ENCODE measurements at regions not wholly inside any gene's neighbourhood (a gene's known extent, or its start where the extent isn't known, plus 50 kb on each side); places are given as distances from the start of the nearest gene placed in this dataset.
"Not testable (repeated sequence)": the region's sequence is repeated elsewhere in the genome, so short reads cannot be mapped to it uniquely, and the experiment has no call there.

DNA sequence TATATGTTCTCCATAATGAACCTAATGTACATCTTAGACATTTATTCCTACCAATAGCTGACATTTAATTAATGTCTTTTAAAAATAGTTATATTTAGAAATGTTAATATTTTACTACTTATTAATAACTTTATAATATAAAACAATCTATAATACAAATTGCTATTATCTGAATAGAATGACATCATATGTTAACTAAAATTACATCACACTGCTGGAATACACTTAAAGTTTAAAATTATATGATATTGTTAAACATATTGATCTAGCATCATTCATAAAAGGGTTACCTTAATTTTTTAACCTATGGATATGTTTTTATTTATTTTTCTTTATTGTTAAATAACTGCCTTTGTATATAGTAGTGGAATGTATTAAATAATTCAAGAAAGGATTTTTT, 660.2 kb upstream of the ADGRB3 start:
- no peak overlapping the region for H3K4me3 ChIP-seq (ENCODE audit: low read length)
- no peaks in the 10 kb centered on the region for H3K36me3 ChIP-seq (ENCODE audit: insufficient read depth, low read length)
- no peaks in the 10 kb centered on the region for H3K27me3 ChIP-seq (ENCODE audit: insufficient read depth, low read length)
- H2AFZ ChIP-seq (ENCODE audit: low read depth, low read length): no peak overlapping the region
- H3K4me1 ChIP-seq (ENCODE audit: insufficient read depth, low read length): no peaks in the 10 kb centered on the region
- H3K9me3 ChIP-seq (ENCODE audit: low read length): no peaks in the 10 kb centered on the region

- no peaks in the 10 kb centered on the region for H3K4me1 ChIP-seq (ENCODE audit: insufficient read depth, low read length)
- no peak overlapping the region for H2AFZ ChIP-seq (ENCODE audit: low read depth, low read length)
- H3K4me3 ChIP-seq (ENCODE audit: low read length): no peak overlapping the region
- H3K36me3 ChIP-seq (ENCODE audit: insufficient read depth, low read length): no peaks in the 10 kb centered on the region
- H3K27me3 ChIP-seq (ENCODE audit: insufficient read depth, low read length): no peaks in the 10 kb centered on the region
- no peaks in the 10 kb centered on the region for H3K9me3 ChIP-seq (ENCODE audit: low read length)
Observed at GRCh38 chr6:67971812-67972211, 663.3 kb upstream of the ADGRB3 start.

DNA sequence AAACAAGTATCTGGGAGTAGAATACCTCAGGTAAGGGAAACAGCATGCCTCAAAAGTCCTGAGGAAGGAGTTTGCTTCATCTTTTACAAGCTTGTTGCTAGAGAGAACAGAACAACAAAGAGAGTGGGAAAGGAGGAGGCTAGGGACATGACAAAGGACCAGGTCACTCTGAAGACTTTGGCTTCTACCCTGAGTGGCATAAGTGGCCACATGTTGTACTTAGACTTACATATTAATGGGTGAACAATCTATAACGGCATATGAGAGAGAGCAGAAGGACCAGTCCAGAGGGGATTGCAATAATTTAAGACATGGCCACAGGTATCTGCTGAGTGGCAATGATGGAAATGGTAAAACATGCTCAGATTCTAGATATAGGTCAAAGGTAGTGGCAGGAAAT, 668.3 kb upstream of the ADGRB3 start:
- no peak overlapping the region for H3K4me3 ChIP-seq (ENCODE audit: low read length)
- no peaks in the 10 kb centered on the region for H3K36me3 ChIP-seq (ENCODE audit: insufficient read depth, low read length)
- H2AFZ ChIP-seq (ENCODE audit: low read depth, low read length): no peak overlapping the region
- no peaks in the 10 kb centered on the region for H3K27me3 ChIP-seq (ENCODE audit: insufficient read depth, low read length)
- H3K9me3 ChIP-seq (ENCODE audit: low read length): no peaks in the 10 kb centered on the region
- H3K4me1 ChIP-seq (ENCODE audit: insufficient read depth, low read length): no peaks in the 10 kb centered on the region

DNA sequence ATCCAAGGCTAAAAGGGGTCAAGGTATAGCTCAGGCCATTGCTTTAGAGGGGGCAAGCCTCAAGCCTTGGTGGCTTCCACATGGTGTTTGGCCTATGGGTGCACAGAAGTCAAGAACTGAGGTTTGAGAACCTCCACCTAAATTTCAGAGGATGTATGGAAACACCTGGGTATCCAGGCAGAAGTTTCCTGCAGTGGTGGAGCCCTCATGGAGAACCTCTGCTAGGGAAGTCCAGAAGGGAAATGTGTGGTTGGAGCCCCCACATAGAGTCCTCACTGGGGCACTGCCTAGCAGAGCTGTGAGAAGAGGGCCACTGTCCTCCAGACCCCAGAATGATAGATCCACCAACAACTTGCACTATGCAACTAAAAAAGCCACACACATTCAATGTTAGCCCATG, 678.7 kb upstream of the ADGRB3 start:
- Histone ChIP-seq H2AFZ (ENCODE audit: low read depth, low read length) (no peak overlapping the region), H3K4me1 (ENCODE audit: insufficient read depth, low read length) (no peaks in the 10 kb centered on the region), H3K9me3 (ENCODE audit: low read length) (peaks cover 1% of the 10 kb centered on the region), H3K27me3 (ENCODE audit: insufficient read depth, low read length) (no peaks in the 10 kb centered on the region), H3K36me3 (ENCODE audit: insufficient read depth, low read length) (no peaks in the 10 kb centered on the region), H3K4me3 (ENCODE audit: low read length) (no peak overlapping the region)

DNA sequence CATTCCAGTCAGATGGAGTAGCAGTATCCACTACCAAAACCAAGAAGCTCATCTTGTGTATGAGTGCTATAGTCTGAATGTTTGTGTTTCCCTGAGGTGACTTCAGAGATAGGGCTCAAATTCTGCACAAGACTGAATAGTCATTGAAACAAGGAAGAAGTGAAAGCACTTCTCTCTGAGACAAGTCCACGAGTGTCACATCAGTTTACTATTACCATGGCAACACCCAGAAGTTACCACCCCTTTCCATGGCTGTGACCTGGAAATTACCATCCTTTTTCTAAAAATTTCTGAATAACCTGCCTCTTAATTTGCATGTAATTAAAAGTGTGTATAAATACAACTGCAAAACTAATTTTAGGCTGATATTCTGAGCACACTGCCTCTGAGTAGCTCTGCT, 682.1 kb upstream of the ADGRB3 start:
- H3K4me1 ChIP-seq (ENCODE audit: insufficient read depth, low read length): no peaks in the 10 kb centered on the region
- no peaks in the 10 kb centered on the region for H3K27me3 ChIP-seq (ENCODE audit: insufficient read depth, low read length)
- no peaks in the 10 kb centered on the region for H3K36me3 ChIP-seq (ENCODE audit: insufficient read depth, low read length)
- no peak overlapping the region for H3K4me3 ChIP-seq (ENCODE audit: low read length)
- peaks cover 1% of the 10 kb centered on the region for H3K9me3 ChIP-seq (ENCODE audit: low read length)
- no peak overlapping the region for H2AFZ ChIP-seq (ENCODE audit: low read depth, low read length)

- Histone ChIP-seq H2AFZ (ENCODE audit: low read depth, low read length) (no peak overlapping the region), H3K9me3 (ENCODE audit: low read length) (peaks cover 1% of the 10 kb centered on the region), H3K27me3 (ENCODE audit: insufficient read depth, low read length) (no peaks in the 10 kb centered on the region), H3K4me3 (ENCODE audit: low read length) (no peak overlapping the region), H3K4me1 (ENCODE audit: insufficient read depth, low read length) (no peaks in the 10 kb centered on the region), H3K36me3 (ENCODE audit: insufficient read depth, low read length) (no peaks in the 10 kb centered on the region)
Observed at GRCh38 chr6:67952121-67952520, 683.0 kb upstream of the ADGRB3 start.

GRCh38 chr6:67947762-67948161, 687.3 kb upstream of the ADGRB3 start:
- H2AFZ ChIP-seq (ENCODE audit: low read depth, low read length); H3K4me3 ChIP-seq (ENCODE audit: low read length); H3K9me3 ChIP-seq (ENCODE audit: low read length); H3K4me1 ChIP-seq (ENCODE audit: insufficient read depth, low read length); H3K36me3 ChIP-seq (ENCODE audit: insufficient read depth, low read length); H3K27me3 ChIP-seq (ENCODE audit: insufficient read depth, low read length): not testable (repeated sequence)

DNA sequence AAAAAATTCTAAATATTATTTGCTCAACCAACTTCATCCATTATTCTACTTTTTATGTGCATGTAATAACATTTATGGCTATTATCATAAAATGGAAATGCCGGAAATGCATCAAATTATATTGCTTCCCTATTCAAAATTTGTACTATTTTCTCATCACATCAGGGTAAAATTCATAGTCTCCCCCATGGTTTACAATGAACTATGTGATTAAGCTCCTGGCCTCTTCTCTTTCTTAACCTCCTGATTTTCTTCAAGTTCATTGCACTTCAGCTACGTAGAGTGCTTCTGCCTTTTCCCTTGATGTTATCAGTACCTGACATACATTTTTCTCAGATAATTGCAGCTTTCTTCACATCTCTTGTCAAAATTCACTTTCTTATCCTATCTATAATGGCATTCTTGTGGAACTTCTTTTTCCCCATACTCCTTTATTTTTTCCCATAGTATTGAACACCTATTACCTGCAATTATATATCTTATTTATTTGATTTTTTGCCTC, 699.1 kb upstream of the ADGRB3 start:
- Histone ChIP-seq H3K4me1 (ENCODE audit: insufficient read depth, low read length) (no peaks in the 10 kb centered on the region), H3K4me3 (ENCODE audit: low read length) (no peak overlapping the region), H3K27me3 (ENCODE audit: insufficient read depth, low read length) (no peaks in the 10 kb centered on the region), H3K36me3 (ENCODE audit: insufficient read depth, low read length) (no peaks in the 10 kb centered on the region), H3K9me3 (ENCODE audit: low read length) (no peaks in the 10 kb centered on the region), H2AFZ (ENCODE audit: low read depth, low read length) (no peak overlapping the region)

DNA sequence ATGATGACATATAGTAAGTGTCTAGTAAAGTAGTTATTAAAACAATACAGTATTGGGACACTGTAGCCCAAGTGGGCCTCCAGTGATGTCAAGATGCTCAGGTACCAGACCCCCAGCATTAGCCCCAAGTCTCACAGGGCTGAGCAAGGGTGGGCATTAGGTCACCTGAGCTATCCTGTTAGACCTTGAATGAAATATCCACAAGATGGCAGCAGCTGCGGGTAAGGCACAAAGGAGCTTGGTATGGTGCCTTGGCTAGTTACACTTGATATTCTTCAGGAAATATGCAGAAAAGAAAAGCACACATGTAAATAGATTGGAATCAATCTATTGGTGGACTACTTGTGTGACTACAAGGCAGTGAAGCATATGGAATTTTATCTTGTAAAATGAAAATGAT, 701.8 kb upstream of the ADGRB3 start:
- H3K4me3 ChIP-seq (ENCODE audit: low read length): no peak overlapping the region
- no peaks in the 10 kb centered on the region for H3K4me1 ChIP-seq (ENCODE audit: insufficient read depth, low read length)
- no peaks in the 10 kb centered on the region for H3K36me3 ChIP-seq (ENCODE audit: insufficient read depth, low read length)
- no peaks in the 10 kb centered on the region for H3K27me3 ChIP-seq (ENCODE audit: insufficient read depth, low read length)
- no peaks in the 10 kb centered on the region for H3K9me3 ChIP-seq (ENCODE audit: low read length)
- no peak overlapping the region for H2AFZ ChIP-seq (ENCODE audit: low read depth, low read length)

DNA sequence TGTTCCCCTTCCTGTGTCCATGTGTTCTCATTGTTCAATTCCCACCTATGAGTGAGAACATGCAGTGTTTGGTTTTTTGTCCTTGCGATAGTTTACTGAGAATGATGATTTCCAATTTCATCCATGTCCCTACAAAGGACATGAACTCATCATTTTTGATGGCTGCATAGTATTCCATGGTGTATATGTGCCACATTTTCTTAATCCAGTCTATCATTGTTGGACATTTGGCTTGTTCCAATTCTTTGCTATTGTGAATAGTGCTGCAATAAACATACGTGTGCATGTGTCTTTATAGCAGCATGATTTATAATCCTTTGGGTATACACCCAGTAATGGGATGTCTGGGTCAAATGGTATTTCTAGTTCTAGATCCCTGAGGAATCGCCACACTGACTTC, 712.5 kb upstream of the ADGRB3 start:
- H2AFZ ChIP-seq (ENCODE audit: low read depth, low read length); H3K9me3 ChIP-seq (ENCODE audit: low read length); H3K27me3 ChIP-seq (ENCODE audit: insufficient read depth, low read length); H3K36me3 ChIP-seq (ENCODE audit: insufficient read depth, low read length); H3K4me3 ChIP-seq (ENCODE audit: low read length); H3K4me1 ChIP-seq (ENCODE audit: insufficient read depth, low read length): not testable (repeated sequence)

- not testable (repeated sequence) for H3K27me3 ChIP-seq (ENCODE audit: insufficient read depth, low read length); H2AFZ ChIP-seq (ENCODE audit: low read depth, low read length); H3K36me3 ChIP-seq (ENCODE audit: insufficient read depth, low read length); H3K4me3 ChIP-seq (ENCODE audit: low read length); H3K9me3 ChIP-seq (ENCODE audit: low read length); H3K4me1 ChIP-seq (ENCODE audit: insufficient read depth, low read length)
Observed at GRCh38 chr6:67920040-67920439, 715.0 kb upstream of the ADGRB3 start.

GRCh38 chr6:67916399-67916798, 718.7 kb upstream of the ADGRB3 start:
- H3K27me3 ChIP-seq (ENCODE audit: insufficient read depth, low read length): no peaks in the 10 kb centered on the region
- H3K4me3 ChIP-seq (ENCODE audit: low read length): no peak overlapping the region
- H3K9me3 ChIP-seq (ENCODE audit: low read length): no peaks in the 10 kb centered on the region
- no peaks in the 10 kb centered on the region for H3K4me1 ChIP-seq (ENCODE audit: insufficient read depth, low read length)
- no peaks in the 10 kb centered on the region for H3K36me3 ChIP-seq (ENCODE audit: insufficient read depth, low read length)
- H2AFZ ChIP-seq (ENCODE audit: low read depth, low read length): no peak overlapping the region

DNA sequence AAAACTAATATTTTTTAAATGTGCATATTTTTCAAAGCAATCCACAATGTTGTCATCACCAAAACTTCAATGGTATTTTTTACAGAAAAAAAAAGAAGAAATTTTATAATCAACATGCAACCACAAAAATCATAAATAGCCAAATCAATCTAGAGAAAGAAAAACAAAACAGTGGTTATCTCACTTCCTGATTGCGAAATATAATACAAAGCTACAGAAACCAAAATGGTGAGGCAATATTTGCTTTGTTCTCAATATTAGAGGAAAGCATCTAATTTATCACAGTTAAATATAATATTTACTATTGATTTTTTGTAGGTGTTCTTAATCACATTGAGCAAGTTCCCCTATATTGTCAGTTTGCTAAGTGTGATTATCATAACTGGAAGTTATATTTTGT, 720.7 kb upstream of the ADGRB3 start:
- Histone ChIP-seq H2AFZ (ENCODE audit: low read depth, low read length) (no peak overlapping the region), H3K36me3 (ENCODE audit: insufficient read depth, low read length) (no peaks in the 10 kb centered on the region), H3K4me1 (ENCODE audit: insufficient read depth, low read length) (no peaks in the 10 kb centered on the region), H3K9me3 (ENCODE audit: low read length) (no peaks in the 10 kb centered on the region), H3K27me3 (ENCODE audit: insufficient read depth, low read length) (no peaks in the 10 kb centered on the region), H3K4me3 (ENCODE audit: low read length) (no peak overlapping the region)

DNA sequence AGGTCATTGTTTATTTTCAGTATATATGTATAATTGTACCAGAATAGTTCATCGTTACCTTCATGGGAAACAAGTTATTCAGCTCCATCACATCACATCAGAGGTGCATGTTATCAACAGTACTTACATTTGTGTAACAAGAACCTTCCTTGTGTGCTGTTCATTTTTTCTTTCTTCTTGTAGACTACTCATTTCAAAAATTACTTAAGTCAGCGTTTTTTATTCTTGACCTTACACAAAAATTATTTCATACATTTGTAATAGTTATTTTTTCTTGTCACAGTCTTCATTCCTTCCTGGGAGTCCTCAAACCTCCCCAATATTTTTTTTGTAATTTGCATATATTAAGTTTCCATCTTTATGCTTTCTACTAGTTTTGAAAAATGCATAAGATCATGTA, 725.7 kb upstream of the ADGRB3 start:
- Histone ChIP-seq H2AFZ (ENCODE audit: low read depth, low read length) (no peak overlapping the region), H3K4me3 (ENCODE audit: low read length) (no peak overlapping the region), H3K9me3 (ENCODE audit: low read length) (no peaks in the 10 kb centered on the region), H3K4me1 (ENCODE audit: insufficient read depth, low read length) (no peaks in the 10 kb centered on the region), H3K27me3 (ENCODE audit: insufficient read depth, low read length) (no peaks in the 10 kb centered on the region), H3K36me3 (ENCODE audit: insufficient read depth, low read length) (no peaks in the 10 kb centered on the region)
